ENCODE measurements at regions not wholly inside any gene's neighbourhood (a gene's known extent, or its start where the extent isn't known, plus 50 kb on each side); places are given as distances from the start of the nearest gene placed in this dataset.
A peak's percentile ranks its signal among the peaks of the same experiment; 100 is the strongest.

DNA sequence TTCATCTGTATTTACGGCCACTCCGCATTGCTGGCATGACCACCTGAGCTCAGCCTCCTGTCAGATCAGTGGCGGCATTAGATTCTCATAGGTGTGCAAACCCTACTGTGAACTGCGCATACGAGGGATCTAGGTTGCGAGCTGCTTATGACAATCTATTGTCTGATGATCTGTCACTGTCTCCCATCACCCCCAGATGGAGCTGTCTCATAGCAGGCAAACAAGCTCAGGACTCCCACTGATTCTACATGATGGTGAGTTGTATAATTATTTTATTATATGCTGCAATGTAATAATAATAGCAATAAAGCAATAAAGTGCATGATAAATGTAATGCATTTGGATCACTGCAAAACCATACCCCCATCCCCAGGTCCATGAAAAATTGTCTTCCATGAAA lies 1172.9 kb upstream of the AUTS2 start:
- TF ChIP-seq, protein P1, sequence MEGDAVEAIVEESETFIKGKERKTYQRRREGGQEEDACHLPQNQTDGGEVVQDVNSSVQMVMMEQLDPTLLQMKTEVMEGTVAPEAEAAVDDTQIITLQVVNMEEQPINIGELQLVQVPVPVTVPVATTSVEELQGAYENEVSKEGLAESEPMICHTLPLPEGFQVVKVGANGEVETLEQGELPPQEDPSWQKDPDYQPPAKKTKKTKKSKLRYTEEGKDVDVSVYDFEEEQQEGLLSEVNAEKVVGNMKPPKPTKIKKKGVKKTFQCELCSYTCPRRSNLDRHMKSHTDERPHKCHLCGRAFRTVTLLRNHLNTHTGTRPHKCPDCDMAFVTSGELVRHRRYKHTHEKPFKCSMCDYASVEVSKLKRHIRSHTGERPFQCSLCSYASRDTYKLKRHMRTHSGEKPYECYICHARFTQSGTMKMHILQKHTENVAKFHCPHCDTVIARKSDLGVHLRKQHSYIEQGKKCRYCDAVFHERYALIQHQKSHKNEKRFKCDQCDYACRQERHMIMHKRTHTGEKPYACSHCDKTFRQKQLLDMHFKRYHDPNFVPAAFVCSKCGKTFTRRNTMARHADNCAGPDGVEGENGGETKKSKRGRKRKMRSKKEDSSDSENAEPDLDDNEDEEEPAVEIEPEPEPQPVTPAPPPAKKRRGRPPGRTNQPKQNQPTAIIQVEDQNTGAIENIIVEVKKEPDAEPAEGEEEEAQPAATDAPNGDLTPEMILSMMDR (IDR thresholded peaks at IDR 0.05), result peak in 1 of 3 experiments; percentile 21
- no peak for TF ChIP-seq POLR2A (IDR thresholded peaks at IDR 0.05; ENCODE audit: low read depth)
- no peak for TF ChIP-seq POLR2AphosphoS5 (IDR thresholded peaks at IDR 0.05)

Data from esophagus muscularis mucosa (tissue), 3 donors.